Upper lobe of left lung (tissue), 6 donors: ENCODE measurements at regions not wholly inside any gene's neighbourhood (a gene's known extent, or its start where the extent isn't known, plus 50 kb on each side); places are given as distances from the start of the nearest gene placed in this dataset.

Experiments used
- ATAC-seq, 2 donors: fragments of 200-7000 bp; cut with Tn5 transposase; one replicate each; pipeline ENCODE4 v1.9.1; 2022; ENCODE audit warnings: mild to moderate bottlenecking in 2 of 2, moderate library complexity in 2 of 2; ENCODE audit not compliant: low FRiP score in 2 of 2
- DNase-seq, 2 donors: peaks; one replicate each; pipeline ENCODE4 v3.0.0-alpha.2; 2019 to 2020
- H3K27ac ChIP-seq, 4 donors: fragments of 200-600 bp; sonication (generic); one replicate each; pipeline ENCODE4 v1.5.1; 2016 to 2019
- H3K27me3 ChIP-seq, 4 donors: fragments of 200-600 bp; sonication (generic); one replicate each; pipeline ENCODE4 v1.5.1; 2017 to 2019
- H3K36me3 ChIP-seq, 4 donors: fragments of 200-600 bp; sonication (generic); one replicate each; pipeline ENCODE4 v1.5.1; 2016 to 2019
- H3K4me1 ChIP-seq, 4 donors: fragments of 200-600 bp; sonication (generic); one replicate each; pipeline ENCODE4 v1.5.1; 2018 to 2019
- H3K4me3 ChIP-seq, 4 donors: fragments of 200-600 bp; sonication (generic); one replicate each; pipeline ENCODE4 v1.5.1; 2017 to 2019; ENCODE audit warnings: mild to moderate bottlenecking in 2 of 4, moderate library complexity in 1 of 4
- H3K9me3 ChIP-seq, 4 donors: fragments of 200-600 bp; sonication (generic); one replicate each; pipeline ENCODE4 v1.5.1; 2018 to 2019
- EP300 ChIP-seq, 4 donors: sonication (generic); formaldehyde crosslinking; IDR thresholded peaks; one replicate each; pipeline ENCODE4 v1.5.1; 2017; ENCODE audit warnings: antibody characterized with exemption in 4 of 4, control low read depth in 2 of 4
- POLR2A ChIP-seq, 4 donors: fragments of 450-650 bp; IDR thresholded peaks; one replicate each; pipeline ENCODE4 v1.5.1; 2016 to 2017; ENCODE audit warnings: antibody characterized with exemption in 4 of 4, mild to moderate bottlenecking in 2 of 4
- POLR2AphosphoS5 ChIP-seq, 2 donors: sonication (generic); formaldehyde crosslinking; IDR thresholded peaks; one replicate each; pipeline ENCODE4 v1.5.1; 2017; ENCODE audit warnings: antibody characterized with exemption in 2 of 2
- WGBS, 2 donors: methylation state at CpG; one replicate each; pipeline ENCODE4 v1.1.5; 2017 to 2018; 5-methylcytosine and 5-hydroxymethylcytosine counted together
- TF ChIP-seq, protein P1 (sequence below), 6 experiments: fragments of 450-650 bp in 4 of 6; fragments of 200-600 bp in 2 of 6; sonication (generic) in 2 of 6; IDR thresholded peaks; one replicate each; pipeline ENCODE4 v1.5.1; 2016 to 2019; ENCODE audit warnings: antibody characterized with exemption in 6 of 6
- donor health status: DM: no; HTN: no; CAD: no; lungs with moderate emphysema.
- donor health status: DM: no; HTN: yes; CAD: no; lungs with severe emphysema.

DNA sequence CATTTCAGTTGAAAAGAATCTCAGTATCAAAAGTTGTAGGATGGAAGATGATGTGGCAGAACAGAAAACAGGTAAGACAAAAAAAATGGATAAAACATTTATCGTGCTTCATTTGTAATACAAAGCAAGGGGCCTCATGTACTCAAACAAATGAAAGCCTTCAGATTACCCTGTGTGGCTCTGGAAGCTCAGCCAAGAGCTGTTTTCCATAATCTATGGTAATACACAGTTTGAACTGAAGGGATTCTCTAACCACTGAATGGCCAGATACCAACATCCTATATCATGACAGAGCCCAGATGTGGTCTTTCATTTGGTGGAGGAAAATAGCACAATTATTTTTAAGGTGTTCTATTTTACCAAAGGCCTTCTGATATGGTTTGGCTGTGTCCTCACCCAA is 272.1 kb upstream of the RND3 start:
- Histone ChIP-seq H3K27ac (no peak overlapping the region), H3K4me1 (no peaks in the 10 kb centered on the region), H3K36me3 (no peaks in the 10 kb centered on the region), H3K9me3 (no peaks in the 10 kb centered on the region), H3K27me3 (no peaks in the 10 kb centered on the region), H3K4me3 (no peak overlapping the region)
- 0% methylated on average over 1 of the region's 1 CpG; no CpG with 5 or more reads in 1 of the 2 donors for WGBS, 2 donors
- DNase-seq (no peak), ATAC-seq (no peak)
- TF ChIP-seq POLR2AphosphoS5 (IDR thresholded peaks at IDR 0.05) (no peak), EP300 (IDR thresholded peaks at IDR 0.05) (no peak), POLR2A (IDR thresholded peaks at IDR 0.05) (no peak)
- TF ChIP-seq, protein P1, sequence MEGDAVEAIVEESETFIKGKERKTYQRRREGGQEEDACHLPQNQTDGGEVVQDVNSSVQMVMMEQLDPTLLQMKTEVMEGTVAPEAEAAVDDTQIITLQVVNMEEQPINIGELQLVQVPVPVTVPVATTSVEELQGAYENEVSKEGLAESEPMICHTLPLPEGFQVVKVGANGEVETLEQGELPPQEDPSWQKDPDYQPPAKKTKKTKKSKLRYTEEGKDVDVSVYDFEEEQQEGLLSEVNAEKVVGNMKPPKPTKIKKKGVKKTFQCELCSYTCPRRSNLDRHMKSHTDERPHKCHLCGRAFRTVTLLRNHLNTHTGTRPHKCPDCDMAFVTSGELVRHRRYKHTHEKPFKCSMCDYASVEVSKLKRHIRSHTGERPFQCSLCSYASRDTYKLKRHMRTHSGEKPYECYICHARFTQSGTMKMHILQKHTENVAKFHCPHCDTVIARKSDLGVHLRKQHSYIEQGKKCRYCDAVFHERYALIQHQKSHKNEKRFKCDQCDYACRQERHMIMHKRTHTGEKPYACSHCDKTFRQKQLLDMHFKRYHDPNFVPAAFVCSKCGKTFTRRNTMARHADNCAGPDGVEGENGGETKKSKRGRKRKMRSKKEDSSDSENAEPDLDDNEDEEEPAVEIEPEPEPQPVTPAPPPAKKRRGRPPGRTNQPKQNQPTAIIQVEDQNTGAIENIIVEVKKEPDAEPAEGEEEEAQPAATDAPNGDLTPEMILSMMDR (IDR thresholded peaks at IDR 0.05), result no peak

DNA sequence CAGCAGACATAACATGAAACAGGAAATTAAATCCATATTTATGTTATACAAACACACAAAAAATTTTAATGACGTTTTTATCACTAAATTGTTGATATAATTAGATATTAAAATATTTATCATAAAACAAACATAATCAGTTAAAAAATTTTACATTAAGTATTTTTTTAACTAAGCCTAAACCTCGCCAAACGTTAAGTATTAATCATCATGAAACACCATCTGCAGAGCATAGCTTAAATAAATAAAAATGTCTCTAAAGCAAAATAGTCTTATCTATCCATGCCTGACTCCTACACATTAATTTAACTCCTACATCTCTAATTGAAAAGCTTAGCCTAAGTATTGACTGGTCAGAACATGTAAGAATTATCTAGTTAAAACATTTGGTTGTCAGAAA is 271.6 kb upstream of the RND3 start:
- Histone ChIP-seq H3K4me1 (no peaks in the 10 kb centered on the region), H3K36me3 (no peaks in the 10 kb centered on the region), H3K27ac (no peak overlapping the region), H3K27me3 (no peaks in the 10 kb centered on the region), H3K4me3 (no peak overlapping the region), H3K9me3 (no peaks in the 10 kb centered on the region)
- no peak for ATAC-seq
- DNase-seq, result no peak
- TF ChIP-seq POLR2AphosphoS5 (IDR thresholded peaks at IDR 0.05) (no peak), EP300 (IDR thresholded peaks at IDR 0.05) (no peak), POLR2A (IDR thresholded peaks at IDR 0.05) (no peak)
- TF ChIP-seq, protein P1 (IDR thresholded peaks at IDR 0.05), result no peak
- 62 to 65% methylated on average over 3 of the region's 3 CpGs for WGBS, 2 donors

DNA sequence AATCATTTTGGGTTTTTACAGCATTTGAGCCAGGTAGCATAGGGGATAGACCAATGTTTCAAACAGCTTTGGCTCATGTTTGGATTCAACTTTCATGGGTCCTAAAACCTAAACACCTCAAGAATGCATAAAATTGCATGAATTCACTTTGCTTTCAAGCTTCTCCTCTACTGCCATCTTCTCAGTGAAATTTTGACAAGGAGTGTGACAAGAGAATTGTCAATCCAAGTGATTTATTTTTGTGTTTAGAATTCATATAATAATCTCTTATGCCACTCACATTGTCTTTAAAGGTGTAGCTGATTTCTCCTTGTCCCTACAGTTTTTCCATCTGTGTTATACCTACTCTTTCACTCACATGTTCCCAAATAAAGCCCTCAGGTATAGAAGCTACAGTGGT is 264.8 kb upstream of the RND3 start:
- no peak for ATAC-seq
- Histone ChIP-seq H3K27ac (no peak overlapping the region), H3K27me3 (no peaks in the 10 kb centered on the region), H3K4me3 (no peak overlapping the region), H3K9me3 (no peaks in the 10 kb centered on the region), H3K4me1 (no peaks in the 10 kb centered on the region), H3K36me3 (no peaks in the 10 kb centered on the region)
- TF ChIP-seq POLR2AphosphoS5 (IDR thresholded peaks at IDR 0.05) (no peak), POLR2A (IDR thresholded peaks at IDR 0.05) (no peak), EP300 (IDR thresholded peaks at IDR 0.05) (no peak)
- TF ChIP-seq, protein P1 (IDR thresholded peaks at IDR 0.05), result no peak
- DNase-seq, result no peak

DNA sequence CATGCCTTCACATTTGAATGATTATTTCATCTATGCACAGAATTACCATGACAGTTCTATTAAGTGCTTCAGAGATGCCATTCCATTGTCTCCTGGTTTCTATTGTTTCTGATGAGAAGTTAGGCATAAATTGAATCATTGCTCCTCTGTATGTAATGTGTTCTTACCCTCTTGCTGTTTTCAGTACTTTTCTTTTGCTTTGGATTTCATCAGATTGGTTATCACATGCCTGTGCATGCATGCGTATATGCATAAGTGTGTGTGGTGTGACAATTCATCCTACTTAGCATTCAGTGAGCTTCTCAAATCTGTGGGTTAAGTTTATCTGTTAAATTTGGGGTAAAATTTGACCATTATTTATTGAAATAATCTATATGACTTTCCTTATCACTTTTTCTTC is 263.3 kb upstream of the RND3 start:
- no peak overlapping the region for H3K27ac ChIP-seq
- no peaks in the 10 kb centered on the region for H3K36me3 ChIP-seq
- H3K9me3 ChIP-seq, result no peaks in the 10 kb centered on the region
- ATAC-seq, result no peak
- no peaks in the 10 kb centered on the region for H3K4me1 ChIP-seq
- no peak overlapping the region for H3K4me3 ChIP-seq
- TF ChIP-seq POLR2A (IDR thresholded peaks at IDR 0.05) (no peak), EP300 (IDR thresholded peaks at IDR 0.05) (no peak), POLR2AphosphoS5 (IDR thresholded peaks at IDR 0.05) (no peak)
- TF ChIP-seq, protein P1 (IDR thresholded peaks at IDR 0.05), result no peak
- DNase-seq, result no peak
- 96 to 97% methylated on average over 1 of the region's 1 CpG for WGBS, 2 donors
- H3K27me3 ChIP-seq, result no peaks in the 10 kb centered on the region

DNA sequence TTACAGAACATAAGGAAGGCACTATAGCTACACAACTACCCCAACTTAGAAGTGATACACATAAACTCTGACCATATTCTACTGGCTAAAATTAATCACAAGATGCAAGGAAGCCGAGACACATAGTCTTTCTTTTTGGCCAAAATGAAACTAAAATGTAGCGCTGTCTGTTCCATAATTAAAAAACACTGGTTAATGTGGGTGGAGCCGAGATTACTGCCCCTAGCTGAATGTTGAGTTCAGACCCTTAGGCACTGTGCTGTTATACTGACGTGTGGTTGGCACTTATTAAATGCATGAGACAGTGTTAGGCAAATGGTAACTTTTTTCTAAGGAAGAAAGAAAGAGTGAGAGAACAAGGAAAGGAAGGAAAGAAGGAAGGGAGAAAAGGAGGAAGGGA is 254.6 kb upstream of the RND3 start:
- Histone ChIP-seq H3K4me3 (no peak overlapping the region), H3K27ac (no peak overlapping the region), H3K36me3 (no peaks in the 10 kb centered on the region), H3K27me3 (no peaks in the 10 kb centered on the region), H3K4me1 (no peaks in the 10 kb centered on the region), H3K9me3 (no peaks in the 10 kb centered on the region)
- DNase-seq, result no peak
- 93 to 94% methylated on average over 4 of the region's 4 CpGs for WGBS, 2 donors
- ATAC-seq, result no peak
- TF ChIP-seq EP300 (IDR thresholded peaks at IDR 0.05), result no peak
- TF ChIP-seq, protein P1 (IDR thresholded peaks at IDR 0.05), result no peak
- TF ChIP-seq POLR2A (IDR thresholded peaks at IDR 0.05), result no peak
- no peak for TF ChIP-seq POLR2AphosphoS5 (IDR thresholded peaks at IDR 0.05)
